LNCaP clone FGC (cell line): ENCODE measurements at regions not wholly inside any gene's neighbourhood (a gene's known extent, or its start where the extent isn't known, plus 50 kb on each side); places are given as distances from the start of the nearest gene placed in this dataset.

ENCODE experiments used
- DNase-seq: peaks from one replicate; pipeline ENCODE4 v3.0.0-alpha.2; 2011; ENCODE audit warnings: low read depth
- H3K4me3 ChIP-seq: 2 replicates; pipeline ENCODE4 v1.5.1; 2011; ENCODE audit warnings: mild to moderate bottlenecking, low read depth, low read length, control low read depth
- CTCF ChIP-seq: IDR thresholded peaks from 2 replicates; pipeline ENCODE4 v1.5.1; 2012; ENCODE audit warnings: mild to moderate bottlenecking; ENCODE audit not compliant: control insufficient read depth, insufficient read depth; ENCODE audit errors: extremely low read depth

GRCh38 chr21:22925032-22925431 lies 1926.8 kb downstream of the NCAM2 start:
- no peak for DNase-seq
- TF ChIP-seq CTCF: no peak
- H3K4me3 ChIP-seq: no peak overlapping the region

GRCh38 chr21:22927469-22927868 lies 1929.3 kb downstream of the NCAM2 start:
- no peak for DNase-seq
- no peak for TF ChIP-seq CTCF
- no peak overlapping the region for H3K4me3 ChIP-seq

- H3K4me3 ChIP-seq: no peak overlapping the region
- no peak for TF ChIP-seq CTCF
- no peak for DNase-seq
Measured at GRCh38 chr21:22941779-22942490, 1943.7 kb downstream of the NCAM2 start.

GRCh38 chr21:22955559-22955958 lies 1957.3 kb downstream of the NCAM2 start:
- no peak for TF ChIP-seq CTCF
- no peak overlapping the region for H3K4me3 ChIP-seq
- no peak for DNase-seq

- no peak for TF ChIP-seq CTCF
Measured at GRCh38 chr21:22961258-22961657, 1963.0 kb downstream of the NCAM2 start.

GRCh38 chr21:22965455-22966135 lies 1967.4 kb downstream of the NCAM2 start:
- no peak overlapping the region for H3K4me3 ChIP-seq
- no peak for DNase-seq

More at GRCh38 chr21:22961258-22961657, 1963.0 kb downstream of the NCAM2 start:
- DNase-seq: no peak
- no peak overlapping the region for H3K4me3 ChIP-seq

More at GRCh38 chr21:22965455-22966135, 1967.4 kb downstream of the NCAM2 start:
- TF ChIP-seq CTCF: no peak
